Head of caudate nucleus (tissue), 42 donors: ENCODE measurements at regions not wholly inside any gene's neighbourhood (a gene's known extent, or its start where the extent isn't known, plus 50 kb on each side); places are given as distances from the start of the nearest gene placed in this dataset.
"Not testable (repeated sequence)": the region's sequence is repeated elsewhere in the genome, so short reads cannot be mapped to it uniquely, and the experiment has no call there.

Experiments used
- DNase-seq, 42 donors: peaks; one replicate each; pipeline versions ENCODE4 v3.0.0 to v3.0.0-alpha.2; 2020 to 2021; ENCODE audit warnings: mixed read lengths in 7 of 42
- intact Hi-C: fragments of 100-400 bp; cut with DNase I; formaldehyde crosslinking; loops from one replicate; pipeline ENCODE4 v1.15.0; 2022

GRCh38 chr2:175792881-175793280 is 209.2 kb downstream of the LNPK start:
- intact Hi-C loops: no loop called here
- no peak for DNase-seq

- intact Hi-C loops: no loop called here
- no peak for DNase-seq
Observed at GRCh38 chr2:175792199-175792598, 209.9 kb downstream of the LNPK start.

GRCh38 chr2:175786471-175787124 is 215.5 kb downstream of the LNPK start:
- intact Hi-C loops: no loop called here
- DNase-seq: no peak

- DNase-seq, intact Hi-C loops: not testable (repeated sequence)
Observed at GRCh38 chr2:175777337-175777736, 224.7 kb downstream of the LNPK start.

- intact Hi-C loops: no loop called here
- DNase-seq: no peak
Observed at GRCh38 chr2:175769200-175769599, 232.9 kb downstream of the LNPK start.

DNA sequence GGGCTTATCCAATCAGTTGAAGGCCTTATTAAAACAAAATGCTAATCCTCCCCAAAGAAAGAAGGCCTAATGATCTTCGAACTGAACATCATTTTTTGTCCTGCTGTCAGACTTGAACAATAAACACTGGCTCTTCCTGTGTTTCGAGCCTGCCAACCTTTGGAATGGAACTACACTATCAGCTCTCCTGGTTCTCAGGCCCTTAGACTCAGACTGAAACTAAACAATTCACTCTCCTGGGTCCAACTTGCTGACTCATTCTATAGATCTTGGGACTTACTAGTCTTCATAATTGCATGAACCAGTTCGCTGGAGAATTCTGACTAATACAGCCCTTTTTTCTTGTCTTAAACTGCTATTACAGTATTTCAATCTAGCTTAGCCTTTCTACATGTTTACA is 235.2 kb downstream of the LNPK start:
- intact Hi-C loops: no loop called here
- no peak for DNase-seq

GRCh38 chr2:175755656-175756386 is 246.2 kb downstream of the LNPK start:
- intact Hi-C loops: no loop called here
- DNase-seq: no peak

DNA sequence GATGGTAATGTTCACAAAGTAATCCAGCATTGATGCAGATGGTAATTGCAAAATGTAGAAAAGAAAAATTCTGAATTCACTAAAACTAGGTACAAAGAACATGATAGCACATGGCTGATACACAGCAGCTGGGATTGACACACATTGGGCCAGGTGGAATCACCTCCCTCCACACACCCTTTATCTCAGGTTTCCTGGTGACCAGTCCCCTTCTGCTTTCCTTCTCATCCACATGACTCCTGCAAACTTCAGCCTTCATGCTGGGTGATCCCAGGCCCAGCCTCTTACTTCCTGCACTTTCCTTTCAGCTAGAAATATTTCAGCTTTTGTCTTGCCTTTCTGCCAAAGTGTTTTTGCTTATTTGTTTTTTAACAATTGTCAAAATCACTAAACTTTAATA is 246.9 kb downstream of the LNPK start:
- DNase-seq: no peak
- intact Hi-C loops: no loop called here

DNA sequence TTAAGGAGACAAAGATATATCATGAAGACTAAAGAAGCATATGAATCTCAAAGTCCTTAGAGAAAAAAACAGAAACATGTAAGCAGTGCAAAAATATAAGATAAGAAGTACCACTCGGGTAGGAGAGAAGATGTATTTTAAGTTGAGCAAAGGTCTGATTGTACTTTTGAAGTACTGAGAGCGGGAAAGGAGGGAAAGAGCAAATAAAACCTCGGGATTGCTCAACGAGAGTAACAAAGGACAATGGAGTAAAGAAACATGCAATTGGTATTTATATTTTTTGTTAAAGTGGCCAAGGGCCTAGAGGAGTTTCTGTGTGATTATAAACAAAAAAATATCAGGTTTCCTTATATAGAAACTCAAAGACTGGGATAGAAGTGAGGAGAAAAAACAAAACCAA is 251.9 kb downstream of the LNPK start:
- intact Hi-C loops: no loop called here
- DNase-seq: no peak

- no peak for DNase-seq
- intact Hi-C loops: no loop called here
Observed at GRCh38 chr2:175745911-175746310, 256.2 kb downstream of the LNPK start.

- no peak for DNase-seq
- intact Hi-C loops: no loop called here
Observed at GRCh38 chr2:175744000-175744399, 258.1 kb downstream of the LNPK start.

DNA sequence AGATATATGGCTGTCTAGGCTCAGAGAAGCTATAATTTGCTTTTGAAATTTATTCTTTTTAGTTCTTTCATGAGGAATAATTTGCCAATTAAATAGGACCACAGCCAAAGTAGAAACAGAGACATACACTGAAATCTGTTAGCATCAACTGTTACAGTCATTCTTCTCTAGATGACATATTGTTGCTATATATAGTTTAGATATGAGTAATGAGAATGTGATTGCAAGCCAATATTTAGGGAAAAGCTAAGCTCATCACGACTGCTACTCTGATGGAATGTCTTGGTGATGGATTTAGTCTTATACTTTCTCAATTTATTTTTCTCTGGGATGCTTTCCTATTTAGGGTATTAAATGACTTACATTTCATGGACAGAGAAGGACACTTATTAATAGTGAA is 259.1 kb downstream of the LNPK start:
- DNase-seq: no peak
- intact Hi-C loops: no loop called here

DNA sequence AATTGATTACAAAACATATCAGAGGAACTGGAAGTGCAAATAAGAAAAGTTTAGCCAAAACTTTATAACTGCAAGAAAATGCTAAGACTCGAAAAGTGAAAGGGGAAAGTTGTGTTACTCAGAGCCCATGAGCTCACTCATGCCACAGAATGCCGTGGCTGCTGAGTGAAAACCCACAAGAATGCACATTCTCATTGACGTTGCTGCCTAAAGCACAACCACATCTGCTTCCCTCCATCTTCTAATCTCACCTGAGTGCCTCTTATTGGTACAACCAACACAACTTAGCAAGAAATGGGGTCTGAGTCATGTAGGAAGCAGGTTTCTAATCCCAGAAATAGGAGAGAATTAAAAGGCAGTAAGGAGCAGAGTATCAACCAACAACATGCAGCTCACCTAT is 259.7 kb downstream of the LNPK start:
- DNase-seq: no peak
- intact Hi-C loops: no loop called here

DNA sequence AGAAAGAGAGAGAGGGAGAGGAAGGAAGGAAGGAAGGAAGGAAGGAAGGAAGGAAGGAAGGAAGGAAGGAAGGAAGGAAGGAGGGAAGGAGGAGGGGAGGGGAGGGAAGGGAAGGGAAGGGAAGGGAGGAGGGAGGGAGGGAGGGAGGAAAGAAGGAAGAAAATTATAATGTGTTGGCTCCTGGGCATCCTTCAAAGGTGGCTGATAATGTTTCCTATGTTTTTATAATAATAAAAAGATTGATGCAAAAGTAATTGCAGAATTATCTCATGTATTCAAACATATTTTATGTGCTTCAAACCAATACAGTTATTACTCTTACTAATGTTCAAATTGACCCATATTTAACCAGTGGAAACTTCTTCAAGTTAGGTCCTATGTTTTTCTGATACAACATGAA is 260.9 kb downstream of the LNPK start:
- no peak for DNase-seq
- intact Hi-C loops: no loop called here

DNA sequence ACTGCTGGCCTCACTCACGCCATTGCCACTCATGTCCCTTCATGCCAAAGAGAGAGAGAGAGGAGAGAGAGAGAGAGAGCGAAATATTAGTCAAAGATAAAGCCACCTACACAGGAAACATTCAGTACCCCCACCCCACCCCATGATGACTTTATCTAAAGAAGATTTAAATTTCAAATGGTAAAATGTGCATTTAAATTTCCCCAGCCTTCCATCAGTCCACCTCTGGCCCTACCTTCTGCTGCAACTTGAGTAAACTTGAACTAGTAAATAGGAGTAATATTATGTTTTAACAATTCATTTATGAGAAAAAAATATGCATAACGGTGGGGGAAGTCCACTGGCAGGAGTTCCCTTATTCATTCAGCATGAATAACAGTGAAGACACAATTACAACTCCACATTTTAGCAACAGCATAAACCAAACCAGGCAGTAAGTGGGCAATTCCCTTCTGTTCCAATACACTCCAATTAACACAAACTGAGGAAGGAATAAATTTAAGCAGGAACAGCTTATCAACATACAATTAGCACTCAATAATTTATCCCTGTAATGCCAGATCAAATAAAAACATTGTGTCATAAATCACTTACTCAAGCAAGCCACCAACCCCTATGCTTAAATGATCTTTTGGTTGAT is 264.2 kb downstream of the LNPK start:
- intact Hi-C loops: no loop called here
- no peak for DNase-seq

DNA sequence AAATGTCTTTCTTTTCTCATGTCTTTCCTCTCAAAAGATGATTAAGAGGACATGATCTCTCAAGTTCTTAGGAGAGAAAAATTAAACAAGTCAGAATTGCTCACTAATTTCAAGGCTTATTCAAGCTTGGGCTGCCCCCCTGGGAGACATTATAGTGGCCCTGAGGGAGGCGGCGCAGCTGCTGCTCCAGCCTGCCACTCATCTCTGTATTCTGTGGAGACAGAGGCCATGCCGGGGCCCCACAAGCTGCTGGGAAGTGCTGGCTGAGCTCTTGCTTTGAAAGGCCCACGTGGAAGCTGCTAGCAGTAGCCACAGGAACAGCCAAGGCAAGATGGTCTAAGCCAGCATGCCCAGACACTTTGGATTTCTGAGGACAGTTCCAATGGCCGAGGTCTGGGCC is 267.4 kb downstream of the LNPK start:
- DNase-seq: no peak
- intact Hi-C loops: no loop called here

DNA sequence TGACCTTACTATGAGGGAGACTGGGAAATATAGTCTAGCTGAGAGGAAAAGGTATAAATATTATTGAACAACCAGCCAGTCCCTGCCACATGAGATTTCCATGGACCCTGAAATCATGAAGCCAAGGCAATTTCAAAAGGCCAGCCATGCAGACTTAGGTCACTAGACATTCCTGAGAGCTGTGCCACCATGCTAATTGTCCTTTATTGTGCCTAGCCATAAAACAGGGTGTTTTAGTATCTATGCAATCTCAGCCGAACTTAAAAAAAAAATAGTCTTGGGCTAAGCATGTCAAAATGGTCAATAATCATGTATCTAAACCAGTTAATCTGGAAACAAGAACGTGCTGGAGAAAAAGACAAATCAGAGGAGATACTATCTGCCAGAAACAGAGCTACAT is 269.5 kb downstream of the LNPK start:
- intact Hi-C loops: no loop called here
- no peak for DNase-seq

DNA sequence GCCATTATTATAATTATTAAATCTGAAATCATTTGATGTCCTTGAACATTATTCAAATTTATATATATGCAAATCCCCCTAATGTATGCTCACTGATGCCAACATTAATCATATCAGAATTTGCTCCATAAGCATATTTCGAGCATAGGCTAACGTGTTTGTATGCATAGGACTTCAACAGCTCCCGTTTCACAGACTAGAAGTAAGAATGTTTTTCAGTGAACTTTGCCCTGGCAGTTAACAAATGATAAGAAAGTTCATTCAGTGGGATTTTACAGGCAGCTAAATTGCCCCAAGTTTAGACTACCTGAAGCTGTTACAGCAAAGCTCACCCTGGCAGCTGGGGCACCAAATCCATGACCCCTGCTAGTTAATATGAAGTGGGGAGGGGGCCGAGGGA is 272.0 kb downstream of the LNPK start:
- intact Hi-C loops: no loop called here
- DNase-seq: no peak

DNA sequence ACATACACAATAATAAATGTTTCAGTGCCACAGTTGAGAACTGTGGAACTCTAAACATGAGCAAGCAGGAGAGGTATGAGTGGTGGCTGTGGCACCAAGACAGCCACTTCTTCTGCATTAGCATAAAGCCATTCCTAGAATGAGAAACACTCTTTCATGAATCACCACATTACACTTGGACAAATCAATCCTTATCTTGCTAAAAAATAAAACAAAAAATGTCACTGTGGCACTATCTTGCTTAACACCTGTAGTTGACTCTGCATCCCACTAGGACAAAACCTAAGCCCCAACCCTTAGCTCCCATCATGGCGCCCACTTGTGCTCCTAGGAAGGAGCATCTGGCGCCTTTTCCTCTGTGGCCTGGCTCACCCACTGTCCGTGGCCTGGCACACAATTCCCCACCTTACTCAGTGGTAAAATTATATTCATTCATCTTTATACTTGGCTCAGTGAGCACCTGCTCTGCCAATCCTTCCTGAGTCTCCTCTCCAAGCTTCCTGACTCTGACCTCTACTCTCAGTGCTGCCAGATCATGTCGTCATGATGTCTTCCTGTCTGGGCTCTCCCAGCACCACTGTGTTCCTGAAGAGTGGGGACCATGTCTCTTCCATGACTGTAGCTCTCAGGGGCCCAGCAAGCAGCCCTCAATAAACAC is 272.9 kb downstream of the LNPK start:
- DNase-seq: no peak
- intact Hi-C loops: no loop called here

DNA sequence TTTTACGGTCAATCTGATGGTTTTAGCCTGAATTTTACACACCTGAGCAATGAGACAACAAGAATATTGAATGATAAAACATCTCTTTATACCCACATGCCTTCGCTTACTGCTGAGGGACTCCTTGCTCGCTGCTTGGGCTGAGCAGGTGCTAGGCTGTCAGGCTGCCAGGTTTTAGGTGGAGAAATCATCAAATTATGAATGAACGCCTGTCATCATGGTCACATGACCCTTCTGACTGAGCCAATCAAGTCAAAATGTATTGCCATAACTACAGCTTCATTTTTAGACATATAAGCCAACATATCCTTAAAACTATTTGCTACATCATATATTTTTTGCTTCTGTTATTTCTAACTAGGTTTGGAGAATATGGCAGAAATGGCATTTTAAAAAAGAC is 274.0 kb downstream of the LNPK start:
- intact Hi-C loops: no loop called here
- no peak for DNase-seq
